CD4-positive, CD25-positive, alpha-beta regulatory T cell (primary cell): ENCODE measurements at regions not wholly inside any gene's neighbourhood (a gene's known extent, or its start where the extent isn't known, plus 50 kb on each side); places are given as distances from the start of the nearest gene placed in this dataset.
A peak's percentile ranks its signal among the peaks of the same experiment; 100 is the strongest.

Experiments
- ATAC-seq, 2 donors: fragments of 150-1000 bp; cut with Tn5 transposase; one replicate each; pipeline ENCODE4 v1.10.0; 2021; ENCODE audit warnings: low read depth in 2 of 2, moderate number of reproducible peaks in 2 of 2, moderate library complexity in 1 of 2
- DNase-seq, 3 donors: peaks; one replicate each; pipeline versions ENCODE4 v3.0.0 to v3.0.0-alpha.2; 2012 to 2022; ENCODE audit warnings: mixed read lengths in 1 of 3
- H3K27ac ChIP-seq: one replicate; pipeline ENCODE4 v1.7.0; 2013; ENCODE audit warnings: mild to moderate bottlenecking, low read length; ENCODE audit not compliant: insufficient read depth, poor library complexity, severe bottlenecking
- H3K27me3 ChIP-seq: one replicate; pipeline ENCODE4 v1.7.0; 2013; ENCODE audit warnings: low read length; ENCODE audit not compliant: control insufficient read depth, insufficient read depth
- H3K36me3 ChIP-seq: one replicate; pipeline ENCODE4 v1.7.0; 2013; ENCODE audit warnings: mild to moderate bottlenecking, low read length, moderate library complexity; ENCODE audit not compliant: control insufficient read depth, insufficient read depth
- H3K4me1 ChIP-seq: 2 replicates; pipeline ENCODE4 v1.7.0; 2013; ENCODE audit warnings: mild to moderate bottlenecking, low read length; ENCODE audit not compliant: insufficient read depth, control insufficient read depth, poor library complexity, severe bottlenecking
- H3K4me3 ChIP-seq: one replicate; pipeline ENCODE4 v1.7.0; 2013; ENCODE audit warnings: low read depth, mild to moderate bottlenecking, low read length, moderate library complexity
- H3K9me3 ChIP-seq, 2 experiments: 1 replicate in 1 of 2; 2 replicates in 1 of 2; pipeline ENCODE4 v1.7.0; 2013; ENCODE audit warnings: low read length in 2 of 2, mild to moderate bottlenecking in 1 of 2, moderate library complexity in 1 of 2; ENCODE audit not compliant: control insufficient read depth in 2 of 2
- H3K27ac Mint-ChIP-seq, 3 donors: one replicate each; pipeline ENCODE4 v1.8.0; 2020 to 2022; ENCODE audit warnings: mild to moderate bottlenecking in 3 of 3, mixed read lengths in 3 of 3, moderate library complexity in 2 of 3
- H3K27me3 Mint-ChIP-seq: one replicate; pipeline ENCODE4 v1.8.0; 2022; ENCODE audit warnings: mild to moderate bottlenecking, mixed read lengths
- H3K36me3 Mint-ChIP-seq: one replicate; pipeline ENCODE4 v1.8.0; 2020; ENCODE audit warnings: mixed read lengths
- H3K4me1 Mint-ChIP-seq, 4 donors: one replicate each; pipeline ENCODE4 v1.8.0; 2020 to 2022; ENCODE audit warnings: mixed read lengths in 4 of 4, mild to moderate bottlenecking in 1 of 4
- H3K4me3 Mint-ChIP-seq, 4 donors: one replicate each; pipeline ENCODE4 v1.8.0; 2020 to 2022; ENCODE audit warnings: mild to moderate bottlenecking in 4 of 4, mixed read lengths in 4 of 4, moderate library complexity in 3 of 4
- H3K9me3 Mint-ChIP-seq, 7 donors: one replicate each; pipeline ENCODE4 v1.8.0; 2020 to 2022; ENCODE audit warnings: mixed read lengths in 7 of 7, mild to moderate bottlenecking in 3 of 7, moderate library complexity in 2 of 7

GRCh38 chr5:79878721-79879336 lies 112.2 kb downstream of the MTX3 start:
- ATAC-seq: no peak
- H3K27ac Mint-ChIP-seq: no peak overlapping the region

DNA sequence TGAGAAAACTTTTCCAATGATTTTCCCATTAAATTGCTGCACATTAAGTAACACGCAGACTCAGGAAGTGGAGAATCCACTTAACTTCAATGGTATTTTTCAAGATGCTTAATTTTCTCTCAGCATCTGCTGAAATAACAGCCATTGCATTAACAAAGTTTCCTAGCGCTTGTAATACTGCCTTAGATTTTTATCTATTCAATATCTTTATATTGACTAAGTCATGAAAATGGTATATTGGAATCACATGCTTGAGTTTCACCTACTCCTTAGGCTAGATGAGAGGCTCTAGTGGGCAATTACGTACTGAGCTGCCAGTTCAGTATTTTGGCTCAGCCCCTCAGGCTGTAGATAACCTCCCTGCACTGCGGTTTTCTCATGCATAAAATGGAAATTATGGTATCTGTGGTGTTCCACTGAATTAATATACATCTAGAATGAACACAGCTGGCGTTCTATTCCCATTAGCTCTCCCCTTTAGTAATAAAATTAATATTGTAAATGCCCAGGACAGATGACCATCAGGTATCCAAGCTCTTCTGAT lies 112.9 kb downstream of the MTX3 start:
- H3K4me1 ChIP-seq: no peaks in the 10 kb centered on the region
- H3K27ac ChIP-seq: no peak overlapping the region
- H3K36me3 ChIP-seq: no peaks in the 10 kb centered on the region
- H3K4me3 Mint-ChIP-seq: no peak overlapping the region
- H3K9me3 Mint-ChIP-seq: peaks cover 0 to 1% (median 0%) of the 10 kb centered on the region in 7 donors
- no peak overlapping the region for H3K27ac Mint-ChIP-seq
- H3K36me3 Mint-ChIP-seq: no peaks in the 10 kb centered on the region
- H3K27me3 Mint-ChIP-seq: peaks cover 20% of the 10 kb centered on the region
- peaks cover 2% of the 10 kb centered on the region for H3K27me3 ChIP-seq
- H3K4me3 ChIP-seq: no peak overlapping the region
- no peak for ATAC-seq
- H3K4me1 Mint-ChIP-seq: no peaks in the 10 kb centered on the region
- DNase-seq: no peak
- H3K9me3 ChIP-seq: no peaks in the 10 kb centered on the region

More at GRCh38 chr5:79878721-79879336, 112.2 kb downstream of the MTX3 start:
- Mint-ChIP-seq H3K27me3 (peaks cover 20% of the 10 kb centered on the region), H3K4me3 (peak overlapping the region in 1 of 4 donors; percentile 27), H3K9me3 (peaks cover 0 to 1% (median 0%) of the 10 kb centered on the region in 7 donors), H3K4me1 (no peaks in the 10 kb centered on the region), H3K36me3 (no peaks in the 10 kb centered on the region)
- Histone ChIP-seq H3K9me3 (no peaks in the 10 kb centered on the region), H3K4me3 (no peak overlapping the region), H3K36me3 (no peaks in the 10 kb centered on the region), H3K4me1 (no peaks in the 10 kb centered on the region), H3K27me3 (no peaks in the 10 kb centered on the region), H3K27ac (no peak overlapping the region)
- DNase-seq: peak in 1 of 3 donors; percentile 39

- Mint-ChIP-seq H3K27me3 (peaks cover 26% of the 10 kb centered on the region), H3K9me3 (peaks cover 0 to 1% (median 0%) of the 10 kb centered on the region in 7 donors), H3K4me1 (no peaks in the 10 kb centered on the region), H3K27ac (no peak overlapping the region), H3K4me3 (no peak overlapping the region), H3K36me3 (no peaks in the 10 kb centered on the region)
- DNase-seq (no peak), ATAC-seq (no peak)
- H3K27me3 ChIP-seq: peaks cover 4% of the 10 kb centered on the region
- no peak overlapping the region for H3K4me3 ChIP-seq
- no peaks in the 10 kb centered on the region for H3K9me3 ChIP-seq
- H3K27ac ChIP-seq: no peak overlapping the region
- no peaks in the 10 kb centered on the region for H3K4me1 ChIP-seq
- no peaks in the 10 kb centered on the region for H3K36me3 ChIP-seq
These were observed 114.6 kb downstream of the MTX3 start for GRCh38 chr5:79876456-79876855.

DNA sequence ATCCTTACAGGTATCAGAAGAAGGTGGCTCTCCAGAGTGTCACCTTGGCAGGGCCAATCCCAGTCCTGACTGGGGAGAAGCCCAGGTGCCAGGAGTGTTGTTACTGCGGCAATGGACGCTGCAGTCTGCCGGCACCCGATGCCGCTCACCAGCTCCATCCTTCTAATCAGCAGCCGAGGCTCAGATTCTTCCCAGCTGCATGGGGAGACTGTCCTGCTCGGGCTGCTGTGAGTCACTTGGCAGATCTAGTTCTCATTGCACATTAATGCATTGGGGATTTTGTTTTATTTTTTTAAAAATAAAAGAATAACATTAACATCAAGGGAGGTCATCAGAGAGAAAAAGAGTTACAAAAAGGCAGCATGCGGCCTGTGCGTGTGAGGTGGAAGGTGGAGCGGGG lies 115.8 kb downstream of the MTX3 start:
- H3K27me3 Mint-ChIP-seq: peaks cover 33% of the 10 kb centered on the region

GRCh38 chr5:79873187-79873586 lies 117.9 kb downstream of the MTX3 start:
- ATAC-seq (no peak), DNase-seq (no peak)
- peaks cover 15% of the 10 kb centered on the region for H3K27me3 ChIP-seq
- peak overlapping the region in 1 of 4 donors; percentile 83 for H3K4me3 Mint-ChIP-seq
- no peaks in the 10 kb centered on the region for H3K9me3 Mint-ChIP-seq
- H3K4me1 Mint-ChIP-seq: no peaks in the 10 kb centered on the region
- no peak overlapping the region for H3K4me3 ChIP-seq
- H3K36me3 ChIP-seq: no peaks in the 10 kb centered on the region
- no peaks in the 10 kb centered on the region for H3K9me3 ChIP-seq
- no peak overlapping the region for H3K27ac Mint-ChIP-seq
- H3K4me1 ChIP-seq: no peaks in the 10 kb centered on the region
- H3K27ac ChIP-seq: no peak overlapping the region
- H3K27me3 Mint-ChIP-seq: peaks cover 33% of the 10 kb centered on the region
- no peaks in the 10 kb centered on the region for H3K36me3 Mint-ChIP-seq

More for the DNA sequence above, 115.8 kb downstream of the MTX3 start:
- Histone ChIP-seq H3K27me3 (peaks cover 6% of the 10 kb centered on the region), H3K4me3 (no peak overlapping the region), H3K36me3 (no peaks in the 10 kb centered on the region), H3K4me1 (no peaks in the 10 kb centered on the region), H3K9me3 (no peaks in the 10 kb centered on the region), H3K27ac (no peak overlapping the region)
- Mint-ChIP-seq H3K9me3 (peaks cover 0 to 1% (median 0%) of the 10 kb centered on the region in 7 donors), H3K4me1 (no peaks in the 10 kb centered on the region), H3K27ac (no peak overlapping the region), H3K4me3 (no peak overlapping the region), H3K36me3 (no peaks in the 10 kb centered on the region)
- DNase-seq (no peak), ATAC-seq (no peak)

GRCh38 chr5:79872291-79872690 lies 118.8 kb downstream of the MTX3 start:
- Mint-ChIP-seq H3K36me3 (no peaks in the 10 kb centered on the region), H3K4me1 (no peaks in the 10 kb centered on the region), H3K27me3 (peaks cover 36% of the 10 kb centered on the region), H3K27ac (no peak overlapping the region), H3K4me3 (no peak overlapping the region), H3K9me3 (no peaks in the 10 kb centered on the region)
- H3K27me3 ChIP-seq: peaks cover 15% of the 10 kb centered on the region
- H3K36me3 ChIP-seq: no peaks in the 10 kb centered on the region
- H3K9me3 ChIP-seq: no peaks in the 10 kb centered on the region
- H3K4me1 ChIP-seq: no peaks in the 10 kb centered on the region
- no peak overlapping the region for H3K27ac ChIP-seq
- no peak for ATAC-seq
- H3K4me3 ChIP-seq: no peak overlapping the region
- DNase-seq: no peak

DNA sequence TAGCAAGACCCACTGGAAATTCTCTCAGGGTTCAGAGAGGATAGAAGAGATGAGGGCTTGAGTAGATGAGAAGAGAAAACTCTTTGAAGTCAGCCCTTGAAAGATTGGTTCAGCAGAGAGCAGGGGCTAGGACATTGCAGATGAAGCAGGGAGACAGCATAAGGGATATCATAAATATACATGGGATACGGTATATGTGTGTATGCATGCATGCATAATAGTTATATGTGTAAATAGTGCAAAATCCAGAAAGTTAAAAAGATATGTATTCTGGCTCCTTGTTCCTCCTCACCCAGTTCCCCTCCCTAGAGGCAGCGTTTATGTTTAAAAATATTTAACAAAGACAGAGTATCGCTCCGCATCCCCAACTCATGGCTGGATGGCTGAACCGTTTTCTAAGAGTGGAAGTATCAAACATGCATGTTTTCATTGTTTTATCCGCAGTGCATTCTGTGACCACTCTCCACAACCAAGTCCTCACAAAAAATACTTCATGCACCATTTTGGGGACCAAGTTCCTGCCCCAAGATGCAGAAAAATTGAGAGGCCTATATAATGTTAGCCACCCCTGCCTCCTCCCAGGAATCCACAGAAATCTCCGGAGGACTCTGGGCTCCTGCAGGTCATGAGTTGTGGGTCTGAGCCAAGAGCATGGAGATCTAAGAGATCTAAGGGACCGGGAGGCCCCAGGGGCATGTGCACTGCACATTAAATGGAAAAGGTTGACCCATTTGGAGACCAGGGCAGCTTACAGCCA lies 119.5 kb downstream of the MTX3 start:
- H3K27me3 Mint-ChIP-seq: peaks cover 38% of the 10 kb centered on the region
- Histone ChIP-seq H3K27ac (no peak overlapping the region), H3K36me3 (no peaks in the 10 kb centered on the region), H3K9me3 (no peaks in the 10 kb centered on the region), H3K4me3 (no peak overlapping the region), H3K27me3 (peaks cover 15% of the 10 kb centered on the region), H3K4me1 (no peaks in the 10 kb centered on the region)
- H3K9me3 Mint-ChIP-seq: no peaks in the 10 kb centered on the region
- no peak overlapping the region for H3K4me3 Mint-ChIP-seq
- DNase-seq: no peak
- no peak overlapping the region for H3K27ac Mint-ChIP-seq
- H3K4me1 Mint-ChIP-seq: no peaks in the 10 kb centered on the region
- ATAC-seq: no peak
- no peaks in the 10 kb centered on the region for H3K36me3 Mint-ChIP-seq
